OCI-LY7 (cell line): ENCODE measurements at regions not wholly inside any gene's neighbourhood (a gene's known extent, or its start where the extent isn't known, plus 50 kb on each side); places are given as distances from the start of the nearest gene placed in this dataset.
"Not testable (repeated sequence)": the region's sequence is repeated elsewhere in the genome, so short reads cannot be mapped to it uniquely, and the experiment has no call there.

Experiments
- CTCF ChIP-seq: fragments of 200-600 bp; sonication (generic); conservative IDR thresholded peaks from 2 replicates; pipeline ENCODE4 v1.5.1; 2014; ENCODE audit warnings: mild to moderate bottlenecking, antibody characterized with exemption, low read length, moderate library complexity, mixed read lengths
- EZH2phosphoT487 ChIP-seq: fragments of 200-600 bp; sonication (generic); IDR thresholded peaks from 2 replicates; pipeline ENCODE4 v1.6.1; 2018; ENCODE audit warnings: low read depth, borderline replicate concordance, mild to moderate bottlenecking, mixed run types, antibody characterized with exemption, low read length, moderate library complexity, mixed read lengths

DNA sequence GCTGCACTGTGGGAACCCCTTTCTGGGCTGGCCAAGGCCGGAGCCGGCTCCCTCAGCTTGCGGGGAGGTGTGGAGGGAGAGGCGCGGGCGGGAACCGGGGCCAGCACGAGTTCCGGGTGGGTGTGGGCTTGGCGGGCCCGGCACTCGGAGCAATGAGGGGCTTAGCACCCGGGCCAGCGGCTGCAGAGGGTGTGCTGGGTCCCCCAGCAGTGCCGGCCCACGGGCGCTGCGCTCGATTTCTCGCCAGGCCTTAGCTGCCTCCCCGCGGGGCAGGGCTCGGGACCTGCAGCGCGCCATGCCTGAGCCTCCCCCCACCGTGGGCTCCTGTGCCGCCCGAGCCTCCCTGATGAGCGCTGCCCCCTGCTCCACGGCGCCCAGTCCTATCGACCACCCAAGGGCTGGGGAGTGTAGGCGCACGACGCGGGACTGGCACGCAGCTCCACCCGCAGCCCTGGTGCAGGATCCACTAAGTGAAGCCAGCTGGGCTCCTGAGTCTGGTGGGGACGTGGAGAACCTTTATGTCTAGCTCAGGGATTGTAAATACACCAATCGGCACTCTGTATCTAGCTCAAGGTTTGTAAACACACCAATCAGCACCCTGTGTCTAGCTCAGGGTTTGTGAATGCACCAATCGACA lies 180.8 kb upstream of the OTX2 start:
- TF ChIP-seq CTCF, EZH2phosphoT487: not testable (repeated sequence)
